GM23338 (cell line): ENCODE measurements at regions not wholly inside any gene's neighbourhood (a gene's known extent, or its start where the extent isn't known, plus 50 kb on each side); places are given as distances from the start of the nearest gene placed in this dataset.
A peak's percentile ranks its signal among the peaks of the same experiment; 100 is the strongest.

Experiments
- ATAC-seq: fragments of 200-7000 bp; cut with Tn5 transposase; 3 replicates; pipeline ENCODE4 v1.9.1; 2020
- DNase-seq: peaks from one replicate; pipeline ENCODE4 v3.0.0-alpha.2; 2015; ENCODE audit warnings: low spot score
- H2AFZ ChIP-seq: fragments of 200-600 bp; sonication (generic); 2 replicates; pipeline ENCODE4 v1.8.0; 2016; ENCODE audit warnings: antibody characterized with exemption, mild to moderate bottlenecking, moderate library complexity
- H3F3A ChIP-seq: fragments of 200-600 bp; sonication (generic); replicated peaks from 2 replicates; pipeline ENCODE4 v1.8.0; 2017; ENCODE audit warnings: antibody characterized with exemption, mixed run types, low read depth
- H3K27ac ChIP-seq: fragments of 200-600 bp; sonication (generic); 2 replicates; pipeline ENCODE4 v1.6.1; 2016; ENCODE audit warnings: low read depth
- H3K27me3 ChIP-seq: fragments of 200-600 bp; sonication (generic); 2 replicates; pipeline ENCODE4 v1.8.0; 2016; ENCODE audit warnings: mild to moderate bottlenecking, mixed run types, moderate library complexity; ENCODE audit not compliant: insufficient read depth
- H3K36me3 ChIP-seq: fragments of 200-600 bp; sonication (generic); 2 replicates; pipeline ENCODE4 v1.8.0; 2016; ENCODE audit warnings: mild to moderate bottlenecking; ENCODE audit not compliant: insufficient read depth
- H3K4me1 ChIP-seq: fragments of 200-600 bp; sonication (generic); 2 replicates; pipeline ENCODE4 v1.8.0; 2016; ENCODE audit warnings: mild to moderate bottlenecking, moderate library complexity; ENCODE audit not compliant: insufficient read depth
- H3K4me2 ChIP-seq: fragments of 200-600 bp; sonication (generic); 2 replicates; pipeline ENCODE4 v1.7.1; 2017; ENCODE audit warnings: mixed run types
- H3K4me3 ChIP-seq: fragments of 200-600 bp; sonication (generic); 2 replicates; pipeline ENCODE4 v1.6.1; 2016; ENCODE audit warnings: mixed run types
- H3K79me2 ChIP-seq: fragments of 200-600 bp; sonication (generic); replicated peaks from 2 replicates; pipeline ENCODE4 v1.8.0; 2017; ENCODE audit warnings: mild to moderate bottlenecking; ENCODE audit not compliant: insufficient read depth
- H3K9me2 ChIP-seq: fragments of 200-600 bp; sonication (generic); 2 replicates; pipeline ENCODE4 v1.8.0; 2017; ENCODE audit not compliant: insufficient read depth
- H4K20me1 ChIP-seq: fragments of 200-600 bp; sonication (generic); replicated peaks from 2 replicates; pipeline ENCODE4 v1.8.0; 2017; ENCODE audit warnings: mild to moderate bottlenecking; ENCODE audit not compliant: insufficient read depth
- H3K27ac Mint-ChIP-seq: 2 replicates; pipeline ENCODE4 v1.8.0; 2020; ENCODE audit warnings: inconsistent platforms, mild to moderate bottlenecking, moderate library complexity, mixed read lengths
- H3K27me3 Mint-ChIP-seq: 3 replicates; pipeline ENCODE4 v1.8.0; 2022; ENCODE audit warnings: low read depth, mild to moderate bottlenecking, moderate library complexity, mixed read lengths, inconsistent platforms; ENCODE audit not compliant: insufficient read depth, poor library complexity
- H3K36me3 Mint-ChIP-seq: 3 replicates; pipeline ENCODE4 v1.8.0; 2021; ENCODE audit warnings: low read depth, mild to moderate bottlenecking, inconsistent platforms, moderate library complexity, mixed read lengths
- H3K4me1 Mint-ChIP-seq: 3 replicates; pipeline ENCODE4 v1.8.0; 2020; ENCODE audit warnings: mild to moderate bottlenecking, inconsistent platforms, mixed read lengths
- H3K4me3 Mint-ChIP-seq: 3 replicates; pipeline ENCODE4 v1.8.0; 2021; ENCODE audit warnings: moderate library complexity, mild to moderate bottlenecking, inconsistent platforms, mixed read lengths
- H3K9me3 Mint-ChIP-seq: 3 replicates; pipeline ENCODE4 v1.8.0; 2020; ENCODE audit warnings: moderate library complexity, mild to moderate bottlenecking, inconsistent platforms, mixed read lengths
- CTCF ChIP-seq, 2 experiments: fragments of 200-600 bp in 1 of 2; sonication (generic) in 1 of 2; conservative IDR thresholded peaks; 2 replicates each; pipeline versions ENCODE4 v1.5.1 to v1.6.1; 2016 to 2017; ENCODE audit warnings: antibody characterized with exemption in 2 of 2, low read depth in 2 of 2, mild to moderate bottlenecking in 2 of 2, moderate library complexity in 1 of 2
- NANOG ChIP-seq: IDR thresholded peaks from 2 replicates; pipeline ENCODE4 v1.6.1; 2016; ENCODE audit warnings: antibody characterized with exemption, borderline replicate concordance
- POLR2AphosphoS5 ChIP-seq: IDR thresholded peaks from 2 replicates; pipeline ENCODE4 v1.6.1; 2016; ENCODE audit warnings: antibody characterized with exemption, low read depth
- REST ChIP-seq: IDR thresholded peaks from one replicate; pipeline ENCODE4 v1.6.1; 2018; ENCODE audit warnings: antibody characterized with exemption; ENCODE audit not compliant: unreplicated experiment
- ZNF114 ChIP-seq: fragments of 250-450 bp; sonication (Bioruptor Pico); IDR thresholded peaks from 2 replicates; pipeline ENCODE4 v1.5.0; 2020; ENCODE audit warnings: mild to moderate bottlenecking, moderate library complexity
- ZNF331 ChIP-seq: fragments of 250-450 bp; sonication (Bioruptor Pico); IDR thresholded peaks from 2 replicates; pipeline ENCODE4 v1.5.0; 2020; ENCODE audit warnings: low read depth, mild to moderate bottlenecking, moderate library complexity
- ZNF462 ChIP-seq: fragments of 250-450 bp; sonication (Bioruptor Pico); IDR thresholded peaks from 2 replicates; pipeline ENCODE4 v1.5.0; 2020; ENCODE audit warnings: mild to moderate bottlenecking, moderate library complexity

GRCh38 chr6:19715167-19715551, 122.0 kb upstream of the ID4 start:
- Histone ChIP-seq H3K27ac (peak overlapping the region; percentile 61), H3K9me2 (no peaks in the 10 kb centered on the region), H3K4me3 (no peak overlapping the region), H3K36me3 (no peaks in the 10 kb centered on the region), H2AFZ (no peak overlapping the region), H4K20me1 (no peaks in the 10 kb centered on the region), H3K79me2 (no peaks in the 10 kb centered on the region), H3K4me1 (peaks cover 38% of the 10 kb centered on the region), H3F3A (no peaks in the 10 kb centered on the region), H3K27me3 (no peaks in the 10 kb centered on the region), H3K4me2 (peak overlapping the region; percentile 40)
- Mint-ChIP-seq H3K4me1 (peaks cover 44% of the 10 kb centered on the region), H3K36me3 (peaks cover 9% of the 10 kb centered on the region; the same call in 2 of the 3 replicates), H3K4me3 (peak overlapping the region; percentile 34; the same call in 1 of the 3 replicates), H3K9me3 (peaks cover 9% of the 10 kb centered on the region; the same call in 2 of the 3 replicates), H3K27me3 (no peaks in the 10 kb centered on the region), H3K27ac (peak overlapping the region; percentile 93)
- TF ChIP-seq CTCF (conservative IDR thresholded peaks at IDR 0.05; ENCODE audit: low read depth in 2 of 2) (no peak), NANOG (peak; percentile 75), ZNF331 (CRISPR knock-in tag) (no peak)
- DNase-seq, result peak; percentile 41
- ATAC-seq, result peak; percentile 70

DNA sequence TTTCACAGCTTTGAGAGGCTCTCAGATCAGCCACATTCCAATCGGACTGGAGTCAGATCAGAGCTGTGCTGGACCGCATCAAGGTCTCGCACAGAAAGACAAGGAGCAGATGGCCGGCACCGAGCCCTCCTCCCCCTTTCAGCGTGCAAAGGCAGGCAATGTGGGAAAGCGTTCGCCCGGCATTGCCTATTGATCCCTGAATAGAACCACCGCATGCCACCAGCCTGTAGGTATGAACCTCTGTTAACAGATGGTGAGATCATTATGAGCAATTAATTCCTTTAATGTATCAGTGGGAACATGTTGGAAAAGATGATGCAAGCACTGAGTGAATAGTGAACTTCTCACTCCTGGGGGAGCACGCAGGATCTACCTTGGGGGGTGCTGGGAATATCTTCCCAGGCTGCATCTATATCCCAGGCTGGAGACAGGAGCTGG, 117.5 kb upstream of the ID4 start:
- H3K27me3 Mint-ChIP-seq, result peaks cover 2% of the 10 kb centered on the region
- H3K4me3 Mint-ChIP-seq, result no peak overlapping the region
- H3K36me3 Mint-ChIP-seq, result no peaks in the 10 kb centered on the region
- H3K79me2 ChIP-seq, result no peaks in the 10 kb centered on the region
- H3F3A ChIP-seq, result no peaks in the 10 kb centered on the region
- no peaks in the 10 kb centered on the region for H3K9me2 ChIP-seq
- H3K27ac Mint-ChIP-seq, result peak overlapping the region; percentile 10
- DNase-seq (peak; percentile 76), ATAC-seq (peak; percentile 91)
- no peaks in the 10 kb centered on the region for H3K27me3 ChIP-seq
- no peaks in the 10 kb centered on the region for H4K20me1 ChIP-seq
- H3K27ac ChIP-seq, result no peak overlapping the region; the same call in 1 of the 2 replicates
- H3K9me3 Mint-ChIP-seq, result peaks cover 2% of the 10 kb centered on the region; the same call in 1 of the 3 replicates
- peaks cover 48% of the 10 kb centered on the region for H3K4me1 Mint-ChIP-seq
- H3K36me3 ChIP-seq, result no peaks in the 10 kb centered on the region
- no peak overlapping the region for H3K4me3 ChIP-seq
- H3K4me1 ChIP-seq, result peaks cover 43% of the 10 kb centered on the region
- peak overlapping the region; percentile 39; the same call in 1 of the 2 replicates for H2AFZ ChIP-seq
- H3K4me2 ChIP-seq, result peak overlapping the region; percentile 59
- no peak for TF ChIP-seq REST
- TF ChIP-seq POLR2AphosphoS5, result 0 out of 2 replicates have a peak, but pooled peaks have one; percentile 20
- no peak for TF ChIP-seq CTCF (conservative IDR thresholded peaks at IDR 0.05; ENCODE audit: low read depth in 2 of 2)
- TF ChIP-seq ZNF462 (CRISPR knock-in tag), result peak; percentile 12; the same call in 1 of the 2 replicates
- no peak for TF ChIP-seq ZNF331 (CRISPR knock-in tag)
- TF ChIP-seq ZNF114 (CRISPR knock-in tag), result no peak
